GM12892 (cell line): ENCODE measurements at regions not wholly inside any gene's neighbourhood (a gene's known extent, or its start where the extent isn't known, plus 50 kb on each side); places are given as distances from the start of the nearest gene placed in this dataset.

ENCODE experiments used
- POLR2A ChIP-seq: IDR thresholded peaks from 2 replicates; pipeline ENCODE4 v1.6.1; 2011; ENCODE audit warnings: low read depth, low read length, control low read depth
- POLR2AphosphoS5 ChIP-seq: IDR thresholded peaks from 2 replicates; pipeline ENCODE4 v1.6.1; 2011; ENCODE audit warnings: low read depth, low read length, control low read depth

- TF ChIP-seq POLR2AphosphoS5: no peak
- TF ChIP-seq POLR2A: no peak
Observed at GRCh38 chr5:166786889-166787288, 1504.6 kb upstream of the WWC1 start.
